ENCODE measurements at regions not wholly inside any gene's neighbourhood (a gene's known extent, or its start where the extent isn't known, plus 50 kb on each side); places are given as distances from the start of the nearest gene placed in this dataset.

GRCh38 chr10:33655165-33655815 lies 320.8 kb upstream of the NRP1 start:
- TF ChIP-seq CTCF (IDR thresholded peaks at IDR 0.05) (no peak), POLR2A (IDR thresholded peaks at IDR 0.05) (no peak)
